ENCODE measurements at regions not wholly inside any gene's neighbourhood (a gene's known extent, or its start where the extent isn't known, plus 50 kb on each side); places are given as distances from the start of the nearest gene placed in this dataset.
"Not testable (repeated sequence)": the region's sequence is repeated elsewhere in the genome, so short reads cannot be mapped to it uniquely, and the experiment has no call there.

GRCh38 chr18:15071311-15071710, 323.3 kb downstream of the ANKRD30B start:
- TF ChIP-seq CTCF (IDR thresholded peaks at IDR 0.05); POLR2AphosphoS5 (IDR thresholded peaks at IDR 0.05; ENCODE audit: low read depth, low read length); SIN3A (IDR thresholded peaks at IDR 0.05; ENCODE audit: borderline replicate concordance, insufficient read depth, low read depth, low read length); TCF7L2 (IDR thresholded peaks at IDR 0.05; ENCODE audit: low read depth, low read length): not testable (repeated sequence)

All from Panc1 (cell line).